Neutrophil (primary cell): ENCODE measurements at regions not wholly inside any gene's neighbourhood (a gene's known extent, or its start where the extent isn't known, plus 50 kb on each side); places are given as distances from the start of the nearest gene placed in this dataset.

Source experiments
- H3K27ac ChIP-seq: fragments of 200-600 bp; sonication (generic); 2 replicates; pipeline ENCODE4 v1.5.1; 2016; ENCODE audit warnings: mild to moderate bottlenecking, moderate library complexity
- H3K27me3 ChIP-seq: fragments of 200-600 bp; sonication (generic); 2 replicates; pipeline ENCODE4 v1.6.0; 2016; ENCODE audit warnings: mild to moderate bottlenecking
- H3K36me3 ChIP-seq: fragments of 200-600 bp; sonication (generic); 2 replicates; pipeline ENCODE4 v1.5.1; 2017
- H3K4me1 ChIP-seq, 2 experiments: fragments of 200-600 bp in 1 of 2; sonication (generic) in 1 of 2; 1 replicate in 1 of 2; 2 replicates in 1 of 2; pipeline versions ENCODE4 v1.5.1 to v1.6.1; 2013 to 2016; ENCODE audit warnings: low read depth in 1 of 2, low read length in 1 of 2, mild to moderate bottlenecking in 1 of 2, moderate library complexity in 1 of 2; ENCODE audit not compliant: control insufficient read depth in 1 of 2, insufficient read depth in 1 of 2
- H3K4me3 ChIP-seq, 2 experiments: fragments of 200-600 bp in 1 of 2; sonication (generic) in 1 of 2; 1 replicate in 1 of 2; 2 replicates in 1 of 2; pipeline ENCODE4 v1.5.1; 2013 to 2016; ENCODE audit warnings: low read depth in 1 of 2, low read length in 1 of 2, mild to moderate bottlenecking in 1 of 2, moderate library complexity in 1 of 2
- H3K9me3 ChIP-seq: fragments of 200-600 bp; sonication (generic); 2 replicates; pipeline ENCODE4 v1.5.1; 2016
- CTCF ChIP-seq: fragments of 200-600 bp; sonication (generic); IDR thresholded peaks from 2 replicates; pipeline ENCODE4 v1.5.1; 2016; ENCODE audit warnings: antibody characterized with exemption

- TF ChIP-seq CTCF: no peak
Observed at GRCh38 chr3:181974198-181974597, 262.5 kb downstream of the SOX2 start.

GRCh38 chr3:181976526-181976925 is 264.8 kb downstream of the SOX2 start:
- Histone ChIP-seq H3K4me1 (no peaks in the 10 kb centered on the region), H3K27me3 (no peaks in the 10 kb centered on the region), H3K27ac (no peak overlapping the region), H3K4me3 (no peak overlapping the region), H3K9me3 (no peaks in the 10 kb centered on the region), H3K36me3 (no peaks in the 10 kb centered on the region)
- no peak for TF ChIP-seq CTCF

More at GRCh38 chr3:181974198-181974597, 262.5 kb downstream of the SOX2 start:
- no peaks in the 10 kb centered on the region for H3K9me3 ChIP-seq
- H3K4me3 ChIP-seq: no peak overlapping the region
- H3K4me1 ChIP-seq: no peaks in the 10 kb centered on the region
- H3K27ac ChIP-seq: no peak overlapping the region
- no peaks in the 10 kb centered on the region for H3K27me3 ChIP-seq
- no peaks in the 10 kb centered on the region for H3K36me3 ChIP-seq

GRCh38 chr3:181985386-181985785 is 273.7 kb downstream of the SOX2 start:
- no peak overlapping the region for H3K4me3 ChIP-seq
- H3K4me1 ChIP-seq: no peaks in the 10 kb centered on the region
- H3K27ac ChIP-seq: no peak overlapping the region
- no peaks in the 10 kb centered on the region for H3K27me3 ChIP-seq
- TF ChIP-seq CTCF: no peak
- no peaks in the 10 kb centered on the region for H3K9me3 ChIP-seq
- H3K36me3 ChIP-seq: no peaks in the 10 kb centered on the region

- no peak overlapping the region for H3K4me3 ChIP-seq
- H3K9me3 ChIP-seq: no peaks in the 10 kb centered on the region
- no peaks in the 10 kb centered on the region for H3K4me1 ChIP-seq
- H3K36me3 ChIP-seq: no peaks in the 10 kb centered on the region
- H3K27ac ChIP-seq: no peak overlapping the region
- no peaks in the 10 kb centered on the region for H3K27me3 ChIP-seq
- no peak for TF ChIP-seq CTCF
Observed at GRCh38 chr3:181987736-181988135, 276.0 kb downstream of the SOX2 start.

GRCh38 chr3:181998828-181999227 is 287.1 kb downstream of the SOX2 start:
- no peak for TF ChIP-seq CTCF
- H3K27me3 ChIP-seq: no peaks in the 10 kb centered on the region
- no peaks in the 10 kb centered on the region for H3K36me3 ChIP-seq
- no peaks in the 10 kb centered on the region for H3K4me1 ChIP-seq
- H3K9me3 ChIP-seq: no peaks in the 10 kb centered on the region
- H3K4me3 ChIP-seq: no peak overlapping the region
- no peak overlapping the region for H3K27ac ChIP-seq

- no peak overlapping the region for H3K27ac ChIP-seq
- no peak overlapping the region for H3K4me3 ChIP-seq
- H3K9me3 ChIP-seq: no peaks in the 10 kb centered on the region
- no peaks in the 10 kb centered on the region for H3K27me3 ChIP-seq
- H3K36me3 ChIP-seq: no peaks in the 10 kb centered on the region
- H3K4me1 ChIP-seq: no peaks in the 10 kb centered on the region
- TF ChIP-seq CTCF: no peak
Observed at GRCh38 chr3:181999314-181999713, 287.6 kb downstream of the SOX2 start.
